ENCODE measurements at regions not wholly inside any gene's neighbourhood (a gene's known extent, or its start where the extent isn't known, plus 50 kb on each side); places are given as distances from the start of the nearest gene placed in this dataset.

DNA sequence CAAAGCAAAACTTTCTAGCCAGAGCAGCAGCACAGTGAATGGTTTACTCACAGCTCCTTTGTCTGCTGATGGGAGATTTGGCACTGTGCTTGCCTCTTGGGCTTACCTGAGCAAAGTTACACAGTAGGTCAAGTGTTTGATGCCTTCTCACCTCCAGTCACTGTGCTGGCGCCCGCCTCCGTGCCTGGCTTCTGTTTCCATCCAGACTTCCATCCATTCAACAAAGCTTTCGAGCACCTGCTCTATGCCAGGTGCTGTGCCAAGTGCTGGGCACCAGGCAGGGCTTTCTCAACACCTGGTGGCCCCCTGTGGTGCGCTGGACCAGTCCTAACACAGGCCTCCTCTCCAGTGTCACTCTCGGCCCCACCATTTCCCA is 199.2 kb upstream of the EEA1 start:
- TF ChIP-seq, protein P1, sequence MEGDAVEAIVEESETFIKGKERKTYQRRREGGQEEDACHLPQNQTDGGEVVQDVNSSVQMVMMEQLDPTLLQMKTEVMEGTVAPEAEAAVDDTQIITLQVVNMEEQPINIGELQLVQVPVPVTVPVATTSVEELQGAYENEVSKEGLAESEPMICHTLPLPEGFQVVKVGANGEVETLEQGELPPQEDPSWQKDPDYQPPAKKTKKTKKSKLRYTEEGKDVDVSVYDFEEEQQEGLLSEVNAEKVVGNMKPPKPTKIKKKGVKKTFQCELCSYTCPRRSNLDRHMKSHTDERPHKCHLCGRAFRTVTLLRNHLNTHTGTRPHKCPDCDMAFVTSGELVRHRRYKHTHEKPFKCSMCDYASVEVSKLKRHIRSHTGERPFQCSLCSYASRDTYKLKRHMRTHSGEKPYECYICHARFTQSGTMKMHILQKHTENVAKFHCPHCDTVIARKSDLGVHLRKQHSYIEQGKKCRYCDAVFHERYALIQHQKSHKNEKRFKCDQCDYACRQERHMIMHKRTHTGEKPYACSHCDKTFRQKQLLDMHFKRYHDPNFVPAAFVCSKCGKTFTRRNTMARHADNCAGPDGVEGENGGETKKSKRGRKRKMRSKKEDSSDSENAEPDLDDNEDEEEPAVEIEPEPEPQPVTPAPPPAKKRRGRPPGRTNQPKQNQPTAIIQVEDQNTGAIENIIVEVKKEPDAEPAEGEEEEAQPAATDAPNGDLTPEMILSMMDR (IDR thresholded peaks at IDR 0.05), result no peak
- TF ChIP-seq POLR2A (IDR thresholded peaks at IDR 0.05), result no peak

All from ovary (tissue), 3 donors.